GM18870 (cell line): ENCODE measurements at regions not wholly inside any gene's neighbourhood (a gene's known extent, or its start where the extent isn't known, plus 50 kb on each side); places are given as distances from the start of the nearest gene placed in this dataset.
"Not testable (repeated sequence)": the region's sequence is repeated elsewhere in the genome, so short reads cannot be mapped to it uniquely, and the experiment has no call there.

ENCODE experiments used
- ATAC-seq: cut with Tn5 transposase; IDR thresholded peaks from one replicate; pipeline ENCODE4 v1.9.1; 2021; ENCODE audit warnings: moderate library complexity; ENCODE audit not compliant: unreplicated experiment

DNA sequence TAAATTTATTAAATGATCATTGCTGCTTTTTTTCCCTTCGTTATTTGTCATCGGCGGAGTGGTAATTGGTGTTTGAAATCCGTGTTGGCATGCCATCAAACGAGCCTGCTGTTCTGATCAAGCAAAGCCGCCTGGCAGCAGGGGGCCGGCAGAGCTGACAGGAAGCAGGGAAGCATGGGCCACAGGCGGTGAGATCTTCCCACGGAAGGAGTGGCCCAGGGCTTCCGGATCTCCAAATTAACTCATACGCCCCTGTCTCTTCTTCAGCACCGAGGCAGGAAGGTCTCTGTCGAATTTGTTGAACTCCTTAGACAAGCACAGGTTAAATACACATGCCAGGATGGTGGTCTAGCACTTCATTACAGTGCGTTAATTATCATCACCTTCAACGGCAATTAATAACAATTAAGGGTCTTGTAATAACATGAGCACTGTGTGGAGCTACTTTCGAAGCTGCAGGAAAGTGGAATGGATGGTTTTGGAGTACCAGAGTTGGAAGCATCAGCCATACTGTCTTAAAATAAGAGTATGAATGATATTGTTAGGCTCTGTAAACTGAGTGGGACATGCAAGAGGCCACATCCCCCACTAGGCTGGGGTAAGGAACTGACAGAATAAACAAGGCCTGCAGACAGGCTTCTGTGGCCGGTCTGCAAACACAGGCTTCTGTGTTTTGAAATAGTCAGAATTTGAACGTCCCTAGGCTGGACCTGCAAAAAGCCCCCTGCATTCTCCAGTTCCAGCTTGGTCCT, 199.4 kb upstream of the DAB1 start:
- ATAC-seq: no peak

DNA sequence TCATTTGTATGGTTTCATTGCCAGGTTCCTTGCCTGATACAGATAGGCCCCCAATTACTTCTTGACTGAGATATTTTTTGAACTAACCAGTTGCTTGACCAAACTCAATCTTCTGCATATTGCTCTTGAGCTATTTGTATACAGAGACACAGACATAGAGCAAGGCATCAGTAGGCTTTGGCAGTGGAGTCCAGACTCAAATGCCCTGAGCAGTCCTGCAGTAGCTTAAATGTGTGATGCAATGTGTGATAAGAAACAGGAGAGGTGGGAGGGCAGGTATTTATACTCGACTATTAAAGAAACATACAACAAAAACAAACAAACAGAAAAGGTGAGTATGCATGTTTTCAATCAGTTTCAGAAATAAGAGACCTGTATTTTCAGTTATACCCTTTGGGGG, 197.9 kb upstream of the DAB1 start:
- ATAC-seq: no peak

- ATAC-seq: no peak
Measured at GRCh38 chr1:57620605-57621004, 196.7 kb upstream of the DAB1 start.

DNA sequence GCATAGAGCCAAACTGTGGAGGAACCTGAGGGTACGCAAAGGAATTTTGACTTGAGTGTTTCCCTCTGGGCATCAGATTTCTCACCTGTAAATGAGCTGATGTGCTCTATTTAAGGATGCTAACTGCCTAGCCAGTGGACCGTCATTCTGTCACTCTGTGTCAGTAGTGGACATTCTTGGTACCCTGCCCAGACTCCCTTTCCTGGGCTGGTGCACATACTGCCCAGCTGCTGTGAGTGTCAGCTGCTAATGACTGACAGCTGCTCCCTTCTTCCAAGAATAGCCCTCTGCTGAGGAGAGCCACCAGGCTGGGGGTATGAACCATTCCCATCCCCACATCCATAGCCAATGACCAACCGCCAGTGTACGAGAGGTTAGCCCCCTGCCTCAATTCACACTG, 193.1 kb upstream of the DAB1 start:
- ATAC-seq: no peak

- no peak for ATAC-seq
Measured at GRCh38 chr1:57615956-57616355, 192.1 kb upstream of the DAB1 start.

GRCh38 chr1:57612833-57613232, 189.0 kb upstream of the DAB1 start:
- ATAC-seq: no peak

GRCh38 chr1:57605933-57606332, 182.1 kb upstream of the DAB1 start:
- no peak for ATAC-seq

GRCh38 chr1:57603696-57604095, 179.8 kb upstream of the DAB1 start:
- ATAC-seq: no peak

- ATAC-seq: no peak
Measured at GRCh38 chr1:57600424-57600823, 176.6 kb upstream of the DAB1 start.

DNA sequence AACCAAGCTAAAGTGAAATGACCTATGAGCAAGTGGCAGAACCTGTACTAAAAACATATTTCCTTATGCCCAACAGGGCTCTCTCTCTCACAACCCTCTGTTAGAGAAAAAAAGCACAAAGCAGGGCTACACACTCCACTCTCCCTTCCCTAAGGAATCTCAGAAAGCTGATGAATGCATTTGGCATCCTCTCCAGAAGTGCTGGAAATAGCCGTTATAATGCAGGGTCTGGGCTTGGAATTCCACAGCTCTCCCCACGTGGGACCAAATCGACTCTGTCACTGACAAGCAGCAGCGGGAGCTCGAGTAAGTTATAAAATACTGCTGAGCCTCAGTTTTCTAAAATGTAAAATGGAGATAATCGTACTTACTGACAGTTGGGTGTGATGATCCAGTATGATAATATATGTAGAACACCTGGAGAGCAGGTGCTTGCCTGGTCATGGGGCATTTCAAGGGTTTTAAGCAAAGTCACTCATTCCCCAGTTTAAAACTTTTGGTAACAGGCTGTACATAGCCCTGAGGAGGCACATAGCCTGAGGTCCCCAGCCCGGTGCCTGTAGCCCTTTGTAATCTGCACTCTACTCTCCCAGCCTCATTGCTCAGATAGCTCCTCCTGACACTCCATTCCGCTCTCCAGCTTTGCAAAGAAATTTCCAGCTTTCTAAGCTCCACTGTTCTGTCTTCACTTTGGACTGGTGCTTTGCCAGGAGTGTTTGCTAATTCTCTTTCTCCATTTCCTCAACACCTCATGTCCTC, 175.6 kb upstream of the DAB1 start:
- ATAC-seq: no peak

DNA sequence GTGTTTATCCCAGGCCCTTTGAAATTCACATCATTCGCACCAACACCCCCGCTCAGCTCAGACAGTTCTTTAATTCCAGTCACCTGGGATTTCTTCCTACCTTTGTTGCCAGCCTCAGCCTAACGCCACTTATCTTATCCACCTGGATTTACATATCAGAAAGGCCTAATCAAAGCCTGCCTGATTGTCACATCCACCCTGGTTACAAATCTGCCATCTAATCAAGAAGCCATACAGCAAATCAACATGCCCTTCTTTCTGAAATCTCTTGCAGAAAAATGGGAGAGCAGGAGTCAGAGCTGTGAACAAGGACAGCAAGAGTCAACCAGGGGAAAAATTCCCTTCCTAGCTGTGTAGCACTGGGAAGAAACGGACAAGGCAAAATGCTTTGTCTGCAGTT, 173.2 kb upstream of the DAB1 start:
- ATAC-seq: no peak

DNA sequence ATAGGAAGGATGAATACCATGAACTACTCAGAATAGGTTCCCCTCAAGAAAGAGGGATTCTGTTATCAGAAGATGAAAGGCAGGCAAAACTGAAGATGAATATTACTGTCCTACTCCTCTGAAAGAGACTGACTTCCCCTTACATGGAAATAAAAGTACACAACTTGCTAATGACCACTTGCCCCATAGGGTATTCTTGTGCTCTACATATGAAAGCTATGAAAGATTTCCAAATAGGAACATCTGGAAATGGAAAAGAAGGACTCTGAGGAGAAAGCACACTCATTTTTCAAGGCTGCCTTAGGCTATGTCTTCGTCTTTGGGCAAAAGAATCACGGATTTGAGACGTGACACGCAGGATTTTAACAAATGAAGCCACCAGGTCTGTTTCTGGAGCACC, 170.1 kb upstream of the DAB1 start:
- ATAC-seq: no peak

DNA sequence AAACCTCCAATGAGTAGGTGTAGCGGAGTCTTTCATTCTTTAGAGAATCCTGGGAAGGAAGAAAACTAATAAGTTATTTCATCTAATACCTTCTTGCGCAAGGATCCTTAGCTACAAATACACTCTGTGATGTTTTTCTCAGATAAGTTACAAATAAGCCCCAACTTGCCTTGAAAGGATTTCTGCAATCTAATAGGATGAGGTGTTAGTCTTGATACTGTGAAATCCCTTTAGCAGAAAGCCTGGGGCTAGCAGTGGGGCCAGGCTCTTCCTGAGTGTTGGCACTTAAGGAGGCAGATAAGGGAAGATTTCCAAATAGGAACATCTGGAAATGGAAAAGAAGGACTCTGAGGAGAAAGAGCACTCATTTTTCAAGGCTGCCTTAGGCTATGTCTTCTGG, 168.0 kb upstream of the DAB1 start:
- no peak for ATAC-seq

- ATAC-seq: no peak
Measured at GRCh38 chr1:57590978-57591377, 167.1 kb upstream of the DAB1 start.

DNA sequence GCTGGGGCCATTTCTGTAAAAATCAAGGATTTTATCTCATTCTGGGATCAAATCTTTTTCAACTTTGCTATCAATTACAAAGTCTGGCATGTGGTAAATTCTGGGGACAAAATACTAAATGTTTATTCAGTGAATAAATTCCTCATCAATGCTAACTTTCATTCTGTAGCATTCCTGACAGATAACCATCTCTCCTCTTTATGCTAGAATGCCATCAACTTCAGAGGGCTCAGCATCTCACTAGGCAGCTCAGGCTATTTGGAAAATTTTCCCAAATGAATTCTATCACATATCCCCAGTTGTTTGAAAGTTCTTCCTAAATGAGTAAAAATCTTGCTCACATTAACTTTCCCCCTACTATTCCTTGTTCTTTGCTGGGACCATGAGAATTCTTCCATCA, 163.0 kb upstream of the DAB1 start:
- ATAC-seq: no peak

GRCh38 chr1:57578680-57579079, 154.8 kb upstream of the DAB1 start:
- no peak for ATAC-seq

- ATAC-seq: no peak
Measured at GRCh38 chr1:57578099-57578498, 154.2 kb upstream of the DAB1 start.

DNA sequence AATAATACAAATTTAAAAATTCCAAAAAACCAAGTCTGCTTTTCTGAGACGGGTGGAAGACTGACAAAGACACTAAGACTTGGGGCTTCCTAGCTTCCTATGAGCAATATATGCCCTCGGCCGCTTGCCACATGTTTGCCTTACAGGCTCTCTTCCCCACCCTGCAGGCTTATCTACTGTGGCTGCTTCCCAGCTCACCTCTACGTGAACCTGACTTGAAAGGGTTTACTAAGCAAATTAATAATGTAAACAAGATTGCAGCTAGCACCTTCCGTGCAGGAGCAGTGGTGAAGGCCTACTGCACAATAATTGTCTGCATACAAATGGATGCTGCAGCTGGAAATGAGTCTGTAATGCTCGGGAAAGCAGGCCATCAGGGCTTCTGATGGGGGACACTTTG, 152.9 kb upstream of the DAB1 start:
- no peak for ATAC-seq

DNA sequence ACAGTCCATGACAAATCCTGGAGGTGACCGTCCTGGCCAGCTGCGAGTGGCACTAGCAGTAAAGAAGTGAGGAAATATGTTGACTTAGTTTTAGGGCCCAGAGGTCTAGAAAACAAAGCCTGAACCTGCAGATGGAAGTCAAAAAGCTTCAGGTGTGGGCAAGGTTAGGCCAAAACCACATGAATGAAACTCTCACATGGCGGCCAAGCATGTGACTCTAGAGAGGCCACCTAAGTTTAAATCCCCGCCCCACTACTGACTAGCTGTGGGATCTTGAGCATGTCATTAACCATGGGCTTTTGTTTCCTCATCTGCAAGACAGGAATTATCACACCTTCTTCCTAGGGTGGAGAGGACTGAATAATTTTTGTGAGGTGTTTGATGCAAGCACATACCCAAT, 148.2 kb upstream of the DAB1 start:
- ATAC-seq: no peak

GRCh38 chr1:57558066-57558465, 134.2 kb upstream of the DAB1 start:
- not testable (repeated sequence) for ATAC-seq

DNA sequence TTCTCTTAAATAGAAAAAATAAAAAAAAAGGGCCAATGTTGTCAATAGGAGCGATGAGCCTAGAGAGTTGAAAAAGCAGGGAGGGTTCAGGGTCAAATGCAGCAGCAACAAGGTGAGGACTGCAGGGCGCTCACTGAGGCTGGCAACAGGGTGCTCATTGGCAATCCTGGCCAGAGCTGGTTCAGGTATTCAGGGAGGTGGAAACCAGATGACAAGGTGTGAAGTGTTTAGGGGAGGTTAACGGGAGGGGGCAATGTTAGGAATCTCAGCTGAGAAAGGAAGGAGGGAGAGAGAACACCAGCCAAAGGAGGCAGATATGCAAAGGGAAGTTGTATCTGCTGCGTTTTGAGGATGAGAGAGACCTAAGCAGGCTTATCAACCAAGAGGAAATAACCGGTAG, 129.8 kb upstream of the DAB1 start:
- no peak for ATAC-seq

- no peak for ATAC-seq
Measured at GRCh38 chr1:57551476-57551875, 127.6 kb upstream of the DAB1 start.

DNA sequence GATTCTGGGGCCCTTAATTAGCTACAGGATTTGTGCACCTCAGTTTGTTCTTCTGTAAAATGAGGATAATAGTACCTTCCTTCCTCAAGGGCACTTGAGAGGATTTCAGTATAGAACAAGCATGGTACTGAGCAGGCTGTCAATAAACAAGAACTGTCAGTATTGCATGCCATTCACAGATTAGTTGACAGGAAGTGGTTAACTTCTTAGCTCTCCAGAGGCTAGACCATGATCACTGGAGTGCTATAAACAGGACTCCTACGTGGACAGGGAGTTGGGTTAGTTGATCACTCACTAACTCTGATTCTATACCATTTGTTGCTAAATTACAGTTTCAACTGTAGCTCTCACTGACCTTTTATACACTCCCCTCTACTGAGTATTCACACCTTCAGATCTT, 126.2 kb upstream of the DAB1 start:
- ATAC-seq: no peak
